Left lobe of liver (tissue), 2 donors: ENCODE measurements at regions not wholly inside any gene's neighbourhood (a gene's known extent, or its start where the extent isn't known, plus 50 kb on each side); places are given as distances from the start of the nearest gene placed in this dataset.
A peak's percentile ranks its signal among the peaks of the same experiment; 100 is the strongest.

Source experiments
- ATAC-seq: fragments of 200-7000 bp; cut with Tn5 transposase; one replicate; pipeline ENCODE4 v1.9.1; 2020; ENCODE audit warnings: mild to moderate bottlenecking, moderate library complexity
- DNase-seq: peaks from one replicate; pipeline ENCODE4 v3.0.0-alpha.2; 2020; ENCODE audit warnings: low spot score
- donor health status: DM: no; HTN: no; CAD: no; lungs with moderate emphysema.
- donor health status: DM: no; HTN: yes; CAD: no.

DNA sequence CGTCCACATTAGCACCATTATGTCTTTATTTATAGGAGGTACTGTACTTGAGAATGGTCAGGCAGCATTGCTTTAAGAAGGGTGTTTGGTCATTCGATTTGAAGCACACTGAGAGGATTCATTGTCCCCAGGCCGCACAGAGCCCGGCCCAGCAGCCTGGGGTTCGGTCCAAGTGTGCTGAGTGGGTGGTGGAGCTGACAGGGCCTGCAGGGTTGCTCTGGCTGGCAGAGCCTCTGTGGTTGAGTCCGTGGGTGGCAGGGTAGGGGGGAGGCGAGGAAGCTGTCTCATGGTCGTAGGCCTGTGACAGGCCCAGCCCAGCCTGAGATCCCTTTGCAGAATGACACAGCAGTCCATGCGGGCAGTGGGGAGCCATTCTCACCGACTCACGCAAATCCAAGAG is 227.7 kb upstream of the TOPAZ1 start:
- ATAC-seq, result no peak

DNA sequence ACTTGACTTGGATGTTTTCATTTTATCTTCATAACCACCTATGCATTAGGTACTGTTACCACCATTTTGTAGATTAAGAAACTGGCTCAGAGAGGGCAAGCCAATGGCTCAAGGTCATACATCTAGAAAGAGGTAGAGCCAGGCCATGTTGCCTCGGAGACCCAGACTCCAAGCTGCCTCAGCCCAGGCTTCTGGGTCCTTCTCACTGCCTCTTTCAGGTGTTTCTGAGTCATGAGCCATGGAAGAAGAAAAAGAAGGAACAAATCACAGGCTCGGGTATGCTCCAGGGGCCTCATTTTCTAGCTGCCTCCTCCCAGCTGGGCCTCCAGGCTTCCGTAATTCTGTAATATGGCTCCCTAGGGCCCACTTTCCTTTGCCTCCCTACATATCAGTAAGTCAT is 226.5 kb upstream of the TOPAZ1 start:
- ATAC-seq (no peak), DNase-seq (no peak)

More for the DNA sequence above, 227.7 kb upstream of the TOPAZ1 start:
- peak; percentile 32 for DNase-seq

DNA sequence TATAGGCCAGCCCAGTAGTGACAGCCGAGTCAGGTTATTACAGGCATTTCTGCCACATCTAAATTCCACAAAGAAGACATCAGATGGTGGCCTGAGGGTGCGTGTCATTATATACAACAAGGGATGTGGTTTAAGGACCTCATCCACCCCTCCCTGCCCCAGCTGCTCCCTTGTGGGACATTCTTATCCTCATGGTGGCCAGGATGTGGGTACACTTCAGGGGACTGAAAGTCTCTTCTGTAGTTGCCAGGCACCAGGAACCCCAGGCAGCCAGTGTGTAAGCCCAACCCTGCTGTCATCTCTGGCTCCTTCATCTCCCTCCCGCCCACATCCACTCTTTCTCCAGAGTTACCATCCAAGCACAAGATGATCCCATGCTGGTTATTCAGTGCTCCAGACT is 224.9 kb upstream of the TOPAZ1 start:
- DNase-seq (no peak), ATAC-seq (no peak)

DNA sequence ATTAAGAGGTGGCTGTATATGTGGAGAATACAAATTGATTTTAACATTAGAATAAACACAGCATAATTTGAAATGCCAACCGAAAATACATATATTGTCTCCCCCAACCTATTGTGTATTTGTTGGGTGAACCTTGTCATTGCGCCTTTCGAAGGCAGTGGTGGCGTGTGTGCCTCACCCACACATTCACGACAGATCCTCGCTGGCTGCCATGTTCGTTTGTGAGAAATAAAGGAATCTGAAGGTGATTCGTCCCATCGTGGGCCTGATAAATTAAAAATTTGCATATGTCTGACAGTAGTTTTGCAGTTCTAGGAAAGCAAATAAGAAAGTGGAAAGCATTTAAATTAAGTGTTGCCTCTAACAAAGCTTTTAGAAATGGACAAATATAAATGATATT is 222.8 kb upstream of the TOPAZ1 start:
- ATAC-seq, result no peak
- no peak for DNase-seq

DNA sequence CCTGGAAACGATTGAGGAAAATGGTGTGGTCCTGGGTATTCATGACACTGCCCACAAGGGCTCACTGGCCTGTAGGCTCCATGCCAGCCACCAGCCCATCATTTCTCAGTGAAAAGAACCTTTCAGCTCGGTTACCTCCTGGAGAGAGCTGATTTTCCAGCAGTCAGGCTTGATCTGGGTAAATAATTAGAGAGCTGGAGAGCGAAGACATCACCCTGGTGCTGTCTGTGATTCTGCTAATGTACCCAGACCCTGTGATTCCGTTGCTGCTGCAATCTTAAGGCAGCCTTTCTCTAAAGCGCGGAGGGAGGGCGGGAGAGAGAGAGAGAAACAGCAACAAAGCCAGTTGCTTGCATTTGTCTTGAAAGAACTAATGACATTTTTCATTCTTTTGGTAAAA is 221.9 kb upstream of the TOPAZ1 start:
- DNase-seq, result no peak
- ATAC-seq, result no peak

DNA sequence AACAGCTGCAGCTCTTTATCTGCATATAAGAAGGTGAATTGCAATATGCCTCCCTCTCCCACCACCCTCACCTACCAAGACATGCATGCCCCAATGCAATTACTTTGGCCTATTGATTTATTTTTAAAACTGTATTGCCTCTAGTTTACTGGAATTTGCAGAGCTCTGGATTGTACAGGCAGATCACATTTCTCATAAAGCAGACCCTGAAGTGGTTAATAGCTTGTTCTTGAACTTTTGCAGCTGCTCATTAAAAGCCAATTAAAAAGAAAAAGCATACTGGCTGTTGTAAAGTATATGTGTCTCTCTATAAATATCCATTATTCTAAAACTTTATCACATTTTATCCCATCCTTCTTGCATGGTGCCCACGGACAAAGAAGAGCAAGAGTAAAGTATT is 221.5 kb upstream of the TOPAZ1 start:
- DNase-seq (no peak), ATAC-seq (no peak)

DNA sequence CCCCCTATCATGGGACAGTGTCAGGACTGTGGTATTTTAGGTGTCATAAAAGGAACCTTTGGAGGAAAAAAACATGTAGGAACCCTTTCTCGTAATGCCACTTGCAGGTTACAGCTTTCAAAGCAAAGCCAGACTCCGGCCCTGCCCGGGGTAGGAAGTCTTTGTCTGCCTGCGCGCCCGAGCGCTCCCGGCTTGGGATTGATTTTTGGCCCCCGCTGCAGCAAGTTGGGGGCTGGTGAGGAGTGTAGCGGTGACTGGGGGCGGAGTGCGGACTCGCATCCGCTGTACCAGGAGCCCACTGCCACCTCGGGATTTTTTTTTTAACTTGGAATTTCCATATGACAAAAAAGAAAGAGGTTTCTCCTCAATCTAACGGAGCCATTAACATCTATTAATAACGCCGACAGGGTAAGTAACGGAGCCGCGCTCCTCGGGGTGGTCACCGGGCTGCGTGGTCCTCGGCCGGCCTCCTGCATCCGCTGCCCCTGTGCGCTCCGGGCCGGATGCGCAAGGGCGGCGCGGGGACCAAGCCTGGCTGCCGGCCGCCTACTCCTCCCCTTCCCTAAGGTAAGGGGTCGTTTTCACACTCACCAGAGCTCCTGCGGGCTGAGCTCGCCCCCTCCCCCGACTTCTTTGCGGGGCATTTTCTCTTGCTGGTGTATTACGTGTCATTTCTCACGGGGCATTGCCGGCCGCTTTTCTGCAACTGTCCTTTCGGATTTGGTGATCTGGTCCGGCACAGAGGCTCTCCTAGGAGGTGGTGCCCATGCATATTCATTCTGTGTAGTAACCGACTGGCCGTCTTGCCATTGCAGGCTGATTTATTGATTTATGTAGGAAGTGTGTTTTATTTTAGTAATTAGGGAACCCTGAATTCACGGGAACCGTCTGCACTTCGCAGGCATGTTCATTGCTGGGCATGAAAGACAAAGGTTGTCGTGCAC is 219.8 kb upstream of the TOPAZ1 start:
- ATAC-seq (no peak), DNase-seq (no peak)

DNA sequence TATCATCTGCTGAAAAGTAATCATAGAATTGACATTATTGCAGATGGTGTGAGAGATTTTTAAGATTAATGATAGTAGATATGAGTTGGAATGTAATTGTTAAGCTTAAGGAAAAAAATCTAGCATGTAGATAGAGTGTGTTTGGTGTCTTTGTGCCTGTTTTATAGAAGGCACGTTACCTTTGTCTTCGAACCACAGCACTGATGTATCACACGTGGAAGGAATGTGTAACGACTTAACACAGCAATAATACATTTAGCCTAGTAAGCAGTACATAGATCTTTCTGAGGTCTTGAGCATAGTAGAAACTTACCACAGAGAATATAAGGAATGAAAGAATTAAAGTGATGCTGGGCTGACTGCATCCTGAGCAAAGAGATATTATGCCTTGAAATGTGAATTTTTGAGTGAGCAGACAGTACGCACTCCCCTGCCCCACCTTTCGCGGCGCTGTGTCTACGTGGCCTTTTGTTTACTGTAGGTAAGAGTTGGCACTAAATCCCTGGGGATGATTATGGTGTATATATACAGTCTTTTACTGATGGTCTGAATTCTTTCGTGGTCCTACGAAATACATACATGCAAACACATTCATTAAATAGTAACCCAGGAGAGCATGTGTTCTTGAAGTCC is 217.6 kb upstream of the TOPAZ1 start:
- ATAC-seq, result no peak
- DNase-seq, result no peak

DNA sequence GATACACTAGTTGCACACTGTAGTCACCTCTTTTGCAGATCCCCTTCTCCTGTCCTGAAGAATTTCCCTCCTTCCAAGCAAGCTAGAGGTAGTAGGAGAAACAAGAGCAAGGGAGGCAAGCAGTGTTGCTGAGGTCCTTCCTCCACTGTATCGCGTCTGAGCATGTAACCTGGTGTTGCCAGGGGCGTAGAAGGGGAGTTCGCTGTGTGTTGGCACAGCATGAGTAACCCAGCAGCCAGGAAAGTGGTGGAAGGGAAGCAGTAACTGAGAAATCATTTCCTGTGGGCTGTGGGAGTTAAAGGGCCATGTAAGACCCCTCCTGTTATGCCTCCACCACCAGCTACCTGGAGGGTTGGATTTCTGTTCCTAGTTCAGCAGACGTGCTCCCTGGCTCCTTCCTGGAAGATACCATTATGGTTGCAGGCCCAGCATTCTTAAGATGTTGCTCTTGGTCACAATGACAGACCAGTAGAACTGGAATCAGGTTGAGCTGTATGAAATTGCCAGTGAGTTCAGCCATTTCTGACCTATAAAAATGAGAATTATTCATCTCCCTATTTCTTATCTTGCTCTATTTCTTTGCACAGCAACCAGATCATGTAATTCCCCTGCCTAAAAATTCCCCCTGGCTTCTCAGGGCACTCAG is 215.3 kb upstream of the TOPAZ1 start:
- ATAC-seq, result no peak
- DNase-seq, result no peak

DNA sequence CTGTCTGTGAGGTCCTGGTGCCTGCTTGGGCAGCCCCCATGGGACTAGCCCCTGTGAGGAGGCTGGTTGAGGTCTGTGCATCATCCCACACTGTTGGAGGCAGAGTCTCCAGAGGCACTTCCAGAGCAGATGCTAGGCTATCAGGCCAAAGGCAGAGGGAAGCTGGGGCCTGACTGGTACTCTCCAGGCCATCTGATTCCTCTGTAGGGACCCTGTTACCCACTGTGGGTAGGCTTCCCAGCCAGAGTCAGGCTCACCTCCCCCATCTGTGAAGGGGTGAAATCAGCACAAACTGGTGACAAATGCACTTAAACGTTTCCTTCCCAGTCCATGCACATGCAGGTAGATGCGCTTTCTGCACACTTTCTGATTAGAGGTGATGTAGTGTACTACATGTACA is 212.6 kb upstream of the TOPAZ1 start:
- no peak for DNase-seq
- ATAC-seq, result no peak

DNA sequence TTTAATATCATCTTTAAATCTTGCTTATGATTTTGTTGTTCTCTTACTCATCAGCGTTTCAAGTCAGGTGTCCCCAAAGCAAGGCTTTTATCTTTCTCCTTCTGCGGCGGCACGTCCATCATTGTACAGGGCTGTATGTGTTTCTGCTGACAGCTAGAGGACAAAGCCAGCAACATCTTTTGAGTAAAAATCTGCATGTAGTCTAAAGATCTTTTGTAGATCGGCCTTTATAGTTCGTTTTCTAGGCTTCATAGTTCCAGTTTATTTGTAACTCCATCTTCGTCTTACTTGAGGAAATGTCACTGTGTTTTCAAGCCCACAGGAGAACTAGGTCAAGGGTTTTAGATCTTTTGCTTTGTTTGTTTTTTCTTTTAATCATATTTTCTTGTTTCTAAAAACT is 211.4 kb upstream of the TOPAZ1 start:
- ATAC-seq (no peak), DNase-seq (no peak)

DNA sequence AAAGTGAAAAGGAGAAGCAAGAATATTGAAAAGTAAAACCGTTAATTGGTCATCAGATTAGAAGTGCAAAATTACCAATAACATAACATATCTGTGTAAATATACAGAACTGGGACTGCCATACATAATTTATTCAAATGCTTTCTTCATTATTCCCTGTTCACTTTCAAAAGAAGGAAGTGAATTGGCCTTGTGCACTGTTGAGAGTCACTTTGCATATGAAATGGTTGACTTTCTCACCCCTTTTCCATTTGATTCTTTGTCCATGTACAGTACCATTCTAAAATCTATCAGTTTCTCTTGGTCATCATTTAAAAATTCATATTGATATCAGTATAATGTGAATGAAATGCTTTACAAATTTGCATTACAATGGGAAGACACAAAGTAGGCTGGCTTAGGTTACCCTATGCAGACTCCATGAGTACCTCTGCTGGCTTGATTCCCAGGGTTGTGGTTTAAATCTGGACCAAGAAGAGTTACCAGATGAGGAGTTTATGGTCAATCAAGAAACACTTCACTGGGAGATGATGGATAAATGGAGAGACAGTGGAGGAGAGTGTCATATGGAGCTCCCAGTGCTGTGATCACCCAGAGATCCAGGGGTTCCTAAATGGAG is 210.9 kb upstream of the TOPAZ1 start:
- ATAC-seq (no peak), DNase-seq (no peak)

DNA sequence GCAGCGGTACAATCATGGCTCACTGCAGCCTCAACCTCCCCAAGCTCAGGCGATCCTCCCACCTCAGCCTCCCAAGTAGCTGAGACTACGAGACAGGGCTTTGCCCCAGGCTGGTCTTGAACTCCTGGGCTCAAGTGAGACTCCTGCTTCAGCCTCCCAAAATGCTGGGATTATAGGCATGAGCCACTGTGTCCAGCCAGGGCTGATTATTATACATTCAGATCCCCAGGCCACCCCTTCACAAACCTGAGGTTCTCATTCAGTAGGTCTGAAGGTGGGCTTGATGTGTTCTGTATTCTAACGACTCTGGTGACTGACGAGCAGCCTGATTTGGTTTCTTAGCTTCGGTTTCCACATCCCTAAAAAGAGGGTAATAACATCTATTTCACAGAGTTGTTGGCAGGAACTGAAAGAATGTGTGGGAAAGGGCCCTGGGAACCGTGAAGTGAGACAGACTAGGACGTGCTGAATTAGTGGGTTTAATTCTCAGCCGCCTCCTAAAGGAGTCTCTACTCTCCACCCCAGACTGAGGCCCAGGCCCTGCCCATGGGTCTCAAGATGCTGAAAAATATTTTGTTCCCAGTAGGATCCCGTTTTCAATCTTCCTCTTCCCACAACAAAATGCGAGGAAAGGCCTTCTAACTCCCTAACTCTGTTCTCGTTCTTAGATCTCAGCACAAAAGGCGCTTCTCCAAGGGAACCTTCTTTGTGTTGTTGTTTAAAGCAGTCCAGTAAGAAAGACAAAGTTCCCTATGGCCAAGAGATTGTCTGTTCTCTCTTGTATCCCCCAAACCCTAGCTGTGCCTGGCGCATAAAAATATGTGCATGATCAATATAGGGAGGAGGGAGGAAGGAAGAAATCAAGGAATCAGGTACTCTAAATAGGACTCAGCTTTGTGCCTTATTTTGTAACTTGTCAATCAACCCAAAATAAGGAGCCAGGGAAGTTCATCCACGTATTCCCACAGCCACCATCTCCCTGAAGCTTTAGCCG is 210.0 kb upstream of the TOPAZ1 start:
- ATAC-seq (no peak), DNase-seq (no peak)

DNA sequence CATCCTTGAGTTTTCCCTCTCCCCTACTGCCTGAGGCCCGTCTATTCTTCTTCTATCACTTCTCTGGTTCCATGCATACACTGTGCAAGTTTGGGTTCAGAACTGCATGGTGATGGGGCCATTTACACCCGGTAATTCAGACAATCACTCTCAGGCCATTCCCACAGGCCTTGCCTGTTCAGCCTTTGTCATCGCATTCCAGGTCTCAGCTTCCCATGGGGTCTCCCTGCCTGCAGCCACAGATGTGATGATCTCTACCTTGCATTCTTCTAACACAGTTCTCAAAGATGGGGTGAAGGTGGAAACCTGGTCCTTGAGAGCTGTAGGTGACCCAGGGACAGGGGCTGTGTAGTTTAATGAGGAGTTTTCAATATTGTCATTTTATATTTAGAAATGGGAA is 209.2 kb upstream of the TOPAZ1 start:
- no peak for ATAC-seq
- no peak for DNase-seq

DNA sequence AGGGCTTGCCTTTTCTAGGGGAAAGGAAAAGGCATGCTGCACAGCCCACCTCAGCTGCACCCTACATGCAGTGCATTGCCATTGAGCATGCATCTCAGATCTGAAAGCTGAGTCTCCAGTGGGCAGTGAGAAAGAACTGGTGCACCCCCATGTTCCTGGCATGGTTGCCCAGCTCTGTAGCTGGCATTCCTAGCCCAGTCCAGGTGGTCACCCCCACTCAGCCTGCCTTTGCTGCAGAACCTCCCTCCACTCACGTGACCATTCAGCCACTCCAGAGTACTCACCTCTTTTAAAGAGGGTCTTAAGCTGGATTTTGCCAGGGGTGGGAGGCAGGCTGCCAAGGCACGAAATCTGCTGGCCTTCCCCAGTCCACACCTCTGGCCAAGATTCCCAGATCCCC is 208.6 kb upstream of the TOPAZ1 start:
- ATAC-seq, result no peak
- no peak for DNase-seq

DNA sequence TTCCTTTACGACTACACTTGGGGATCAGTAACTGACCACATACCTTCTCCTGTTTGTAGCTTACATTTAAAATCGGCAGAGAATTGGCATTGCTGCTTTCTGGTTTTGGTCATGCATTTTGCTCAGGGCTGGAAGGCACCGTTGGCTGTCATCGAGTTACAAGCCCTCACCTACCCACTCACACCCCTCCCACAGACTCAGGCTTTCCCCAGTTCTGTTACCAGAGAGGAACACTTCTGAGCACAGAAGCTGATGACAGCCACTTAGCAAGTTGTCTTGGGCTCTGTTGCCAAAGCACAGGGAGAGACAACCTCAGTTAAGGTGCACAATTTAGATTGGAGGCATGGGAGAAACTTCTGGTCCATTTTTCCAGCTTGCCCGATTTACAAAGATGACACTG is 204.8 kb upstream of the TOPAZ1 start:
- DNase-seq (no peak), ATAC-seq (no peak)

DNA sequence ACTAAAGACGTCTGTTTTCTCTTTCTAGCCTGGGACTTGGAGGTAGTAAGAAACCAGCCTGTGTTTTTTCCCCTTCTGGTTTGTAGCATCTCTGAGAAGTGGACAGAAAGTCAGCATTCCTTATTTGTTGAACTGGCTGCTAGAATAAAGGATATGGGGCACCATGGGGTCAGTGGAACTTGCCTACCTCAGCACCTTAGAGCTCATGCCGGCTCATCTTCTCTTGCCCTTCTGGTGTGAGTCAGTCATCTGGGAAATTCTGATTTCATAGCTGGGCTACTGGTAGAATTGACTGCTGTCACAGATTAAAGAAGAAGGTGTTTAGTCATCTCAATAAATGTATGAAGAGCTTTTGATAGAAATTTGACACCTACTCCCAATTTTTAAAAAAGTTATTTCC is 202.7 kb upstream of the TOPAZ1 start:
- DNase-seq, result no peak
- ATAC-seq, result no peak

DNA sequence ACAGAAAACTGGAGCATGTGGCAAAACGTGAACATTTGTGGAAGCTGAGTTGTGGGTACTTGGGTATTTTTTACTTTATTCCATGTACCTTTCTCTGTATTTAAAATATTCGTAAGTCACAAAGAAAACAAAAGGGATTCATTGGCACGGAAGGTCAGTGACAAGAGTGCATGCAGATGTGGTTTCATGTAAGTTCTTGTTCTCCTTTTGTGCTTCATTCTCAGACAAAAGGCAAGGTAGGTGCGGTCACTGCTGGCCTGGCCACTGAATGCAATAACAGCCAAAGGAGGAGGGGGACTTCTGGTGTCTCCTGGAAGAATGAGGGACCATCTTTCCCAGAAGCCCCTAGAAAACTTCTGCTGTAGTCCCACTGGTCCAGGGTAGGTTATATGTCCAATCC is 200.0 kb upstream of the TOPAZ1 start:
- DNase-seq, result no peak

DNA sequence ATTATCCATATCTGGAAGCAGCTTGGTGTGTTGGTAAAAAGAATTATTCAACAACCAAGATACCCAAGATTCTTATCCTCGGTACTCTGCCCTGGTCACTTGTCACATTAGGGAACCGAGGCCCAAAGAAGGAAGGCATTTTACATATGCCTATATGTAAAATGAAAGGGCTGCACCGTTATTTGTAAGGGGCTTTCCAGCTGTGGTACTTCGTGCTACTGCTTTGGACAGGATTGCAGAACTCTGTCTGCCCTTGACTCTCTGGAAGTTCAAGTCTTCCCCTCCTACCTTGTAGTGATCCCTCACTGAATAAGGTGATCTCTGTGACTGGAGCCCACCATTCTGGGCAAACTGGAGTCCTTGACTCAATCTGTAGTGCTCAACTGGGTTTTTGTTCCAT is 198.9 kb upstream of the TOPAZ1 start:
- no peak for DNase-seq
- no peak for ATAC-seq

More for the DNA sequence above, 200.0 kb upstream of the TOPAZ1 start:
- no peak for ATAC-seq
